HK-2 (cell line): ENCODE measurements at regions not wholly inside any gene's neighbourhood (a gene's known extent, or its start where the extent isn't known, plus 50 kb on each side); places are given as distances from the start of the nearest gene placed in this dataset.
"Not testable (repeated sequence)": the region's sequence is repeated elsewhere in the genome, so short reads cannot be mapped to it uniquely, and the experiment has no call there.

ENCODE experiments used
- DNase-seq: peaks from one replicate; pipeline ENCODE4 v3.0.0-alpha.2; 2018; ENCODE audit not compliant: unreplicated experiment

DNA sequence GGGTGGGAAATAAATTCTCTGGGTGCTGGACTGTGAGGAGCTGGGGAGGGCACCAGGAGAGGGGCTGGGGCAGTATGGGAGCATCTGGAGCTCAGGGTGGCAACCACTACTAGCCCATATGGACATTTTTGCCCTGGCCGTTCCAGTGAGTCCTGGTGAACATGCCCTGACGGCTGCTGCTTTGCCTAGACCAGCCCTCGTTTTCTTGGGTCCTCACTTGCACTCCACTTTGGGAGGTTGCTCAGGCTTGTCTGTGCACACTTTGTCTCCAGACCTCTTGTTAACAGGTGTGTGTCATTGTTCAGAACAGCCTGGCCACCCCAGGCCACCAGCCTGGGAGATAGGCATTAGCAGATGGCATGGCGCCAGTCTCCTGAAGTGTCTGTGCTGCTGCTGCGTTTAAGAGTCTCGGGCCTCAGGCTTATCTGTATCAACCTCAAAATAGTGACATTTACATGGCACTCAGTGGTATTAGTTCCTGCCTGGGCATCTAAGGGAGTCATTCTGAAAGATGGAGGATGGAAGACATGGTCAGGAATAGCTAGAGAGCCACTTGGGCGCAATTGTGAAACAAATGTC, 190.5 kb downstream of the PTPRU start:
- no peak for DNase-seq

DNA sequence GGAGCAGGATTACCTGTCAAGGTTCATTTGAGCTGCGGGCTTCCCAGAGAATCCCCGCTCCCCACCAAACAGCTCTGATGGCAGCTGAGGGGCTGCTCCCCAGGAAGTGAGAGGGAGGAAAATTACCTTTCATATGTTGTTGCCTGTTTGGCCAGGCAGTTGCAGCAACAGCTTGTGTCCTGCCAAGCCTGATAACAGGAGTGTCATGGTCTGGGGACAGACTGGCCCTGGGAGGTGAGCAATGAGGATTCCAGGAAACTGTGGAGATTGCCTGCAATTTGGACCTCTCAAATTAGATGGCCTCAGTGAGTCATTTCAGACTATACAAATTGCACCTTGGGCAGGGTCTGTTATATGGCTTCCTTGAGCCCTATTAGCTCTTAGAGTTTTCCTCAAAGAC, 189.3 kb downstream of the PTPRU start:
- DNase-seq: no peak

DNA sequence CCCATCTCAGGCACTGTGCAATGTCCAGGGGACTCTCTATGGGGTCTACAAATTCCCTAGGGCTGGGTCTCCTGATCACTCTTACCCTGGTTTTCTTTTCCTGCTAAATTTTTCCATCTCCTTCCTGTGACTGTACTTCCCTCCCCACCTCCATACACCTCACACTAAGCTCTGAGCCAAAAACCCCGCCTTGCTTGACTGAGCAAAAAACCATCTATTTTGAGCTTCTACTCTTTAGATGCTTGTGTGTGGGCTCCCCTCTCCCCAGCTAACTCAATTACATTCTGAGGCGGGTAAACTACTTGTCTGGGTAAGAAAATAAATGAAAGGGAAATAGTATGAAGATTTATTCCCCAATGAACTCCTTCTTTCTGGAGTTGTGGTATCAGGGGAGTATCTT, 187.9 kb downstream of the PTPRU start:
- no peak for DNase-seq

DNA sequence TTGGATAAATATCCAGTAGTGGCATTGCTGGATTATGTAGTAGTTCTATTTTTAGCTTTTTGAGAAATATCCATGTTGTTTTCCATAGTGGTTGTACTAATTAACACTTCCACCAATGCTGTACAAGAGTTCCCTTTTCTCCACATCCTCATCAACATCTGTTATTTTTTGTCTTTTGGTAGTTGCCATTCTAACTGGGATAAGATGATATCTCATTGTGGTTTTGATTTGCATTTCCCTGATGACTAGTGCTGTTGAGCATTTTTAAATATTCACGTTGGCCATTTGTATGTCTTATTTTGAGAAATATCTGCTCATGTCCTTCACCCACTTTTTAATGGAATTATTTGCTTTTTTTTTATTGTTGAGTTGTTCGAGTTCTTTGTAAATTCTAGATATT, 183.9 kb downstream of the PTPRU start:
- no peak for DNase-seq

DNA sequence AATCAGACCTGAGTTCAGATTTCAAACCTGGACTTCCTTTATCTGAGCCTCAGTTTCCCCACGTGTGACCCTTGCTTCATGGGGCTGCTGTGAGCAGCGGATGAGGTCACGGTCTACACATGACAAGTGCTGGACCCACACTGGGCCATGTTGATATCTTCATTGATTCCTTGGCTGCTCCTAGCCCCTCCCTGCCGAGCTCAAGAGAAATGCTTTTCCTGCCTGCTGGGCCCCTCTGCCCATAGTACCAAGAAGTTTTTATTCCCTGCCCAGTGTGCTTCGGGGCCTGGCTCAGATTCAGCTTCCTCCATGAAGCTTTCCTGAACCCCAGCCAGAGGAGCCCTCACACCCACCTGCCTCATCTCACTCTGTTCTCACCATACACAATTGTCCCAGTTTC, 181.6 kb downstream of the PTPRU start:
- no peak for DNase-seq

DNA sequence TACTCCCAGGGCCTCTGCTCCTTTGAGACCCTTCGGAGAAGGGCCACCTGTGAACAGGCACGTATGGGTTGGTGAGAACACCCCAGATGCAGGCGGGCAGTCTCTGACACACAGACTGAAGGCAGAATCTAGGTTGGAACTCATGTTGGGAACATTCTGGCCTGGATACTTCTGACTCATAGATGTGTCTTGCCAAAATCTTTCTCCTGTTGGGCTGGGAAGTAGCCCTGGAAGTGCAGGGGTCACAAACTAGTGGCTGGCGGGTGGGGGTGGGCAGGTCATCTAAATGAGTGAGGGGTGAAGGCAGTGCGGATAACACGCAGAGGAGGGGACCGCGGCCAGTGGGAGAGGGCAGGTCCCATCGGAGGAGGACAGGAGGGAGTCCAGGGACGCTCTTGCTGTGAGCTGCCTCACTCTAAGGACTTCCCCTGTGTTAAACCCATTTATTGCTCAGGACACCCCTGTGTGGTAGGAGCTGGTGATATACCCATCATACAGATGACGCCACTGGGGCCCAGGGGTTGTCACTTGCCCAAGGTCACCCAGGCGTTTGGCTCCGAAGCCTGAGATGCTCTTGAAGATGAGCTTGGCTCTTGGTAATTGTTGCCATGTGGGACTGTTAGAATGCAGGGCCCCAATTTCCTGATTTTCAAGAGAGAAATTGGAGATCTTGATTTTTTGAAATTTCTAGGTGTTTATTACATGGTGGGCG, 181.0 kb downstream of the PTPRU start:
- DNase-seq: no peak

DNA sequence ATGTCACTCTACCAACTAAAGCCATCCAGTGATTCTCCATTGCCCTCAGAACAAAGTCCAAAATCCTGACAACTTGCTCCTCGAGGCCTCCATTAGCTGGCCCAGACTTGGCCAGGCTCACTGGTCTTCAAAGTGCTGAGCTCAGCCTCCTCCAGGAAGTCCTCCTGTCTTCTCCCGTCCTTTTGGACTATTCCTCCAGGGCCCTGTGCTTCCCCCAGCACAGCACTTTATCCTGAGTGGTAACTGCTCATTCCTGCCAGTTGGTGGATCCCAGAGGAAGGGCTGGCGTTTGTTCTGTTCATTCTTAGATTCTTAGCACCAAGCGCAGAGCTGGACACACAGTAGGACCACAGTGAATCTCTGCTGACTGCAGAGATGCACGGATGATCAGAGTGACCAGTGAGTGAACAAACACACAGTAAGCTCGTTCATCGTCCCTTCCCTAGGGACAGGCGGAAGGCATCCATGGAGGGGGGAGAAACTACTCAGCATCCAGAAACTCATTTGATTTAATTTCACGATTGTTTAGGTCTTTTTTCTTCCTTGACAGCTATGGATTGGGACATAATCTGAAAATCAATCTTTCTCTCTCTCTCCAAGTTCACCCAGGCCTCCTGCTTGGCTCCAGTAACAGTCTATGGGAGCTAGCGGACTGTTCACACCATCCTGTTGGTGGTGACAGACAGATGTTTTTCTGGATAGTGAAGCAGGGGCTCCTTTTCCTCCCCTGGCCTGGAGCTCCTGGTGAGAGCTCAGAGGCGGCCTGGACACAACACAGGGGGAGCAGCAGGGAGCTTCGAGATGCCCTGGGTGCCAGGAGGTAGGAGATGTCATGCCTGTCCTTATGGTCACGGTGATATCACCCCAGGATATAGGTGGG, 180.2 kb downstream of the PTPRU start:
- DNase-seq: no peak

DNA sequence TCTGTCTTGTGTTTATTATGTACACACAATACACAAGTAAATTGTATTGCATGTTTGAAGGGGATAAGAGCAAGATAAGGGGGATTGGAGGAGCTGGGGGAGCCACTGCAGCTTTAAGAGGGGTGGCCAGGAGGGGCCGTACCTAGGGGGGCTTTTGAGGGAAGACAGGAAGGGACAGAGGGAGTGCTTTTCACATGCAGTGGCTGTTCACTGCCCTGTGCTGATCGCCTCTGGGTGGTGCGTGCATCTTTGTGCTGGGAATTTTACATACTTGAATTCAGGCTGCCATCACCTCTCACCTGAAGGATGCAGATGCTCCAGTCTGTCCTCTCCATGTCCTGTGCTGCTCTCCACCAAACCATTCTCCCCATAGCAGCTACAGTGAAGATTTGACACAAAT, 179.5 kb downstream of the PTPRU start:
- DNase-seq: no peak

DNA sequence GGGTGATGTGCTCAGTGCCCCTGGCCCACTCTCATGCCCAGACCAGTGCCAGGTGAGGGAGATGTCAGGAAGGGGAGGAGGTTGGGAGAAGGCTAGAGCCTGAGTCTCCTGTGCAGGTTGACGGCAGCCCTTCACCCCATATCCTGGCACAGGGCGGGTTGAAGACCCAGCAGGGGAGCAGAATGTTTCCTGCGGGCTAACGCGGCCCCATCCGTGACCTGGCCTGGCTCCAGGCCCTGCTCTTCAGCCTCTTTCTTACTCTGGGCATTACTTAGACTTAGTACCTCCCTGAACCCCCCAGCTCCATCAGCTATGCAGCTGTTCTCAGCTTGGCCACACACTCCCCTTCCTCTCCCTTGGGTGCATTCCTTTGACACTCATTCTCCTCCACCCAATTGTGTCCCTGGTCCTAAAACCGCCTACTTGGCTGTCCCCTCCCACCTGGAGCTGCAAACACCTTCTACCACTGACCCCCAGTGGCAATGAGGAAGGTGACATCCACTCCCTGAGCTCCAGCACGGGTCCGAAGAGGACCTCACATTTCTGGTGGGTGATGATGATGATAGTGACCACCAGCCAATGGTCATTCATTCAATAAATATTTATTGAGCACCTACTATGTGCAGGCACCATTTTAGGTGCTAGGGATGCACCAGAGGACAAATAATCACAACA, 179.0 kb downstream of the PTPRU start:
- no peak for DNase-seq

DNA sequence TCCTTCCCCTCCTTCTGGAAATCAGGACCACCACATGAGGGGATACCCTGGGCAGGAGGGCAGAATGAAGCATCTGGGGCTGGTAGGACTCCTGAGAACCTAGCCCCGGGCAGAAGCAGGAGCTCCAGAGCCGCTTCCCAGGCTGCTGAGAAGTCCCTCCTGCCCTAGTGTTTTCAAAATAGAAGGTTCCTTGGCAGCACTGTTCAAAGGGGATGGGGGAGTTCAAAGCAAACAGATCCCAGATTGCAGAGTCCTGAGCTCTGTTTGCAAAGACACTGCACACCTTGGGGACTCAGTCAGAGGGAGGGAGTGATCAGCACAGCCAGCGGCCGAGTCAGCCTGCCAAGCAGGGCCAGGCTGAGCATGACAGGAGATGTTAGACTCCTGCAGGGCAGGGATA, 177.8 kb downstream of the PTPRU start:
- DNase-seq: no peak

DNA sequence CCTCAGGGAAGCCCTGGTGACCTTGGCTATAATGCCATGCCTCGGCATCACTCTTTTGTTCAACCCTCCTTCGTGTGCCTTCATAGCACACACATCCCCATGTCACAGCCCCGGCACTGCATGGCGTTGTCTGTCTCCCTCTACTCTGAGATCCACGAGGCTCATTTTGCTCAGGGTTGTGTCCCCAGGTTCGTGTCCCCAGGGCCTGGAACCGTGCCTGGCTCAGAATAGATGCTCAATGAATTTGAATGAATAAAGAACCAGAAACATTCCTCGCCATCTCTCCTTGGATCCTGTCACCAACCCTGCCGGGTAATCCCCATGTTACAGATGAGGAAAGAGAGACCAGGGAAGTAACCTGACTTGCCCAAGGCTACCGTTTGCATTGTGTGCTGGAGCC, 177.3 kb downstream of the PTPRU start:
- DNase-seq: no peak

DNA sequence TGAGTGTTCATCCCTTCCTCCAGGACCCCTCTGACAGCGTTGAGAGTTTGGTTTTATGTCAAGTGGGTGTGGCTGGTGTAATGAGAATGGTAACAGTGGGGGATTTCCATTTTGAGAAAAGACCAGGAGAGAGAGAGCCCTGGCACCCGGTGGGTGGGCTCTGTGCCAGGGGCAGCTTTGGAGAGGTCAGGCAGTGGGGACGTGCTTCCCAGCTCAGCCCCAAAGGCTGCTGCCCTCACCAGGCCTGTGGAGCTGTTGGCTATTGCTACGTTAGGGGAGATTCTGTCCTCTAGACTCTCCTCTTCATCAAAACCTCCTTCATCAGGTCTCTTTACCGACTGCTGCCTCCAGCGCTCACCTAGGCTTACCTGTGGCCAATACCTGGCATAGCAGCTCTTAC, 176.3 kb downstream of the PTPRU start:
- no peak for DNase-seq

DNA sequence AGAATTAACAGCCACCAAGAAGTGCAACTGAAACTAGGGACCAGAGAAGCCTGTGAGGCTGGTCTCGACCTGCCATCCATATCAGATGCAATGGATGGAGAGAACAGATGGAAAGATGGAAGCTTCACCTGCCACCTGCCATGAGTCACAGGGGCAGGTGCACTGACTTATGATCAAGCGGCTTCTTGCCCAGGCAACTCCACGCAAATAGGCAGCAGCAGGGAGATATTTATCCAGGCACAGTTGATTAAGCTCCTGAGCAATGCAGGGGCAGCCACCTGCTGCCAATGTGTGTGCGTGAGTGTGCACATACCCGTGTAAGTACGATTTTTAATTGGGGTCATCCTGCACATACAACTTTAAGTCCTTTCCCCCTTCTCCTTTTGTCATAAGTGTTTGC, 174.2 kb downstream of the PTPRU start:
- no peak for DNase-seq

DNA sequence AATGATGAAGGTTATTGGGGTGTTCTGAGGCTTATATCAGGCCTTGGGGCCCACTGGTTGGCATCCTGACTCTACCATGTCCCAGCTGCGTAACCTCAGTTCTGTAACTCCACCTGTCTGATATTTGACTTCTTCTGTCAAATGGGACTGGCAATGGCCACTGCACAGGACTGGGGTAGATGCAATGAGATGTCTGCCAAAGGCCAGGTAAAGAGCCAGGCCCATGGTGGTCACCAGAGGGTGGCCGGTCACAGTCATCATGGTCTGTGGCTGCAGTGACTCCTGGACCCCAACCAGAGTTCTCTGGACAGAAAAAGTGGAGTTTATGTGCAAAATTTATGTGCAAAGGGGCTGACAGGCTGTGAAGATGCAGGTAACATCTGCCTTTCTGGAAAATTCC, 173.3 kb downstream of the PTPRU start:
- no peak for DNase-seq

DNA sequence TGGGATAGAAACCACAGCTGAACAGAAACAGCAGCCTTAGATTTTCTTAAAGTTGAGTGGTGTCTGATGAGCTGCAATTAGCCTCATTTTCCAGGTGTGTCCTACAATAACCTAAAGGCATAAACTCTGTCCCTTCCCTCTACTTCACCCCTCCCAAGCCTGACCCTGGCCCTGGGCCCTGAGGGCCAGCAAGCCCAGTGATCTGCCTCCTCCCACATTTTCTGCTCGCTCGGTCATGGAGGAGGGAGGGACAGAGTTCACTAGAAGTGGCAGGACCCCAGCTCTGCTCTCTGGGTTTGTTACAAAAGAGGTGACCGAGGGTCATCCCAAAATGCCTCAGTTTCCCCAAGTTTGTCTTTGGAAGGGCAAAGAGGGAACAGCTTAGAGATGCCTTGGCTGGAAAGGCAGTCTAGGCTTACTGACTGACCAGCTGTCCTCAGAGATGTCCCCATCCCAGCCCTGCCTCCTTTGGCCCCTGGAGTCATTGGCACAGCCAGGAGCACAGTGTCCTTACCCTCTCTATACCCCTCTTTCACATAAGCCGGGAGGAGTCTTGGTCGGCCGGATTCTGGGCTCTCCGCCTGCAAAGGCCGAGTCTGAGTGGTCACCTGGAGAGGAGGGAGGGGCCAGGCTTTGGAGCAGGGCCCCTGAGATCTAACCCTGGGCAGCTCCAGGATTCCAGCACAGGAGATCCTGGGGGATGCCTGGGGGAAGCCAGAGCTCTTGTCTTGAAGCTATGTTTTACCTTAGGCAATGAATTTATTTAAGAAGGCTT, 172.7 kb downstream of the PTPRU start:
- no peak for DNase-seq

DNA sequence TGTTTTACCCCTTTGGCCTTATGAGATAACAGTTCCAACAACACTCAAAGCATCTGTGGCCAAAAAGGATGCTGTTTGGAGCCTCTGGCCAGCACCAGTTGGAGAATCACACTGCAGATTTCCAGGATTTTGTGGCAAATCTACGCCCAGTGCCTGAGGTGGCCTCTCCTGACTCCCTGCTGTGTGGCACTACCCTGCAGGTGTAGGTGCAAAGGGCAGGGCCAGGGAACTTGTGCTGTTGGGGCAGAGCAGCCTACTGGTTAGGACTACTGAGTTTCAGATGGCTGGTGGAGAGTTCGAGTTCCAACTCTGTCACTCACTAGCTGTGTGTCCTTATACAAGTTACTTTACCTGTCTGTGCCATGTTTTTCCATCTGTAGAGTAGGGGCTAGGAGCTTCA, 170.5 kb downstream of the PTPRU start:
- no peak for DNase-seq

DNA sequence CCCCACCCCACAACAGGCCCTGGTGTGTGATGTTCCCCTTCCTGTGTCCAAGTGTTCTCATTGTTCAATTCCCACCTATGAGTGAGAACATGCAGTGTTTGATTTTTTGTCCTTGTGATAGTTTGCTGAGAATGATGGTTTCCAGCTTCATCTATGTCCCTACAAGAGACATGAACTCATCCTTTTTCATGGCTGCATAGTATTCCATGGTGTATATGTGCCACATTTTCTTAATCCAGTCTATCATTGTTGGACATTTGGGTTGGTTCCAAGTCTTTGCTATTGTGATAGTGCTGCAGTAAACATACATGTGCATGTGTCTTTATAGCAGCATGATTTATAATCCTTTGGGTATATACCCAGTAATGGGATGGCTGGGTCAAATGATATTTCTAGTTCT, 163.9 kb downstream of the PTPRU start:
- not testable (repeated sequence) for DNase-seq

DNA sequence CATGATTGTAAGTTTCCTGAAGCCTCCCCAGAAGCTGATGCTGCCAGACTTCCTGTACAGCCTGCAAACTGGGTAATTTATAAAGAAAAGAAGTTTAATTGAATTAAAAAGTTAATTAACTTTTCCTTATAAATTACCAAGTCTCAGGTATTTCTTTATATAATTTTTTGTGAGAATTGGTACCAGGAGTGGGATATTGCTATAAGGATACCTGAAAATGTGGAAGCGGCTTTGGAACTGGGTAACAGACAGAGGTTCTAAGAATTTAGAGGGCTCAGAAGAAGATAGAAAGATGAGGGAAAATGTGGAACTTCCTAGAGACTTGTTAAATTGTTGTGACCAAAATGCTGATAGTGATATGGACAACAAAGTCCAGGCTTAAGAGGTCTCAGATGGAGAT, 163.1 kb downstream of the PTPRU start:
- no peak for DNase-seq

DNA sequence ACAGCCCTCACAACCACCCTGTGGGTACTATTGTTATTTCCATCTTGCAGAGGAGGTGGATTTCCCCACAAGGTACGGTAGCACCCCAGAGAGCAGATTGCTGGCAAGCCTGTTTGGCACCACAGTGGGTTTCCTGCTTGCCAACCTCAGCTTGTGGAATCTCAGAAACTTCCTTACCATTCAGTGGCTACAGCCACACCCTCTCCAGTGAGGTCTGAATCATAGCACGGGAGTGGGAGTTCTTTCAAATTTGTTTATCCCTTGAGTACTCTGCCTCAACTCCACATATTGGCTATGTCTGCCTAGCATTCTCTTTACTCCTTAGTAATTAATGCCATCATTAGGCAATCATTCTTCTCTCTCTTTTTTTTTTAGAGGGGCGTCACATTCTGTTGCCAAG, 162.1 kb downstream of the PTPRU start:
- DNase-seq: no peak

DNA sequence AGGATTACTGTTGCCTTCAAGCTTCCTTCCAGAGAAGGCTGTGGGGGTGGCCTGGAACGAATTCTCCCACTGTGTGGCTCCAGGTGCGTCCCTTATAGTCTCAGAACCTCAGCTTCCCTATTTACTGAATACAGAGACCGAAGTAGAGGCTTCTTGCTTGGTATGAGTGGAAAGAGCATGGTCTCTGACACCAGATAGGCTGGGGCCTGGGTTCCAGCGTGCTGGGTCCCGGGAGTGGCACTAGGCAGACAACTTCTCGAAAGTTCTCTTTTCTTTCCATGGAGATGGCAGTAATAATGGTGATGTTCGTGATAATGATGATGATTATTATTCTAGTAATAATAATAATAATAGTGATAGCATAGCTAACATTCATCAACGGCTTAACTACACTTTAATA, 161.7 kb downstream of the PTPRU start:
- DNase-seq: no peak

DNA sequence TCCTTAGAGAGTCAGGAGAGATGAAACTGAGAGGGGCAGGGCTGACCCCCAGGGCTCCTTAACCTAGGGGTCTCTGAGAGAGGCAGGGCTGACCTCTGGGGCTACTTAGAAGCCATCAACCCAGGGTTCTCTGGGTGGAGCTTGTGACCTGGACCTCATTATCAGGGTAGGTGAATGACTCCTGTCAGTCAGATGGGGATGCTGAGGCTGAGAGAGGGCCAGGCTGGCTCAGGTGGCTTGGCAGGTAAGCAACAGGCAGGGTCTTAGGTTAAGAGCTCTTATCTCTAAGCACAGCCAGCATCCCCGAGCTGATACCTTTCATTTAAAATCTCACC, 160.9 kb downstream of the PTPRU start:
- DNase-seq: no peak
